GM21723 (cell line): ENCODE measurements at regions not wholly inside any gene's neighbourhood (a gene's known extent, or its start where the extent isn't known, plus 50 kb on each side); places are given as distances from the start of the nearest gene placed in this dataset.

ENCODE experiments used
- ATAC-seq: cut with Tn5 transposase; IDR thresholded peaks from one replicate; pipeline ENCODE4 v1.9.1; 2021; ENCODE audit warnings: mild to moderate bottlenecking, moderate library complexity; ENCODE audit not compliant: unreplicated experiment

- ATAC-seq, result no peak
Observed at GRCh38 chrX:148361641-148362040, 138.8 kb upstream of the AFF2 start.

GRCh38 chrX:148363471-148364235, 136.8 kb upstream of the AFF2 start:
- no peak for ATAC-seq

GRCh38 chrX:148365233-148365632, 135.2 kb upstream of the AFF2 start:
- no peak for ATAC-seq

GRCh38 chrX:148371291-148371690, 129.1 kb upstream of the AFF2 start:
- no peak for ATAC-seq

GRCh38 chrX:148372925-148373324, 127.5 kb upstream of the AFF2 start:
- no peak for ATAC-seq

GRCh38 chrX:148376342-148376741, 124.1 kb upstream of the AFF2 start:
- no peak for ATAC-seq

GRCh38 chrX:148380107-148380506, 120.3 kb upstream of the AFF2 start:
- peak; percentile 17 for ATAC-seq

- ATAC-seq, result peak; percentile 87
Observed at GRCh38 chrX:148380650-148381561, 119.5 kb upstream of the AFF2 start.

- peak; percentile 34 for ATAC-seq
Observed at GRCh38 chrX:148381603-148382002, 118.8 kb upstream of the AFF2 start.

- ATAC-seq, result no peak
Observed at GRCh38 chrX:148382983-148383382, 117.4 kb upstream of the AFF2 start.

GRCh38 chrX:148385471-148385870, 114.9 kb upstream of the AFF2 start:
- ATAC-seq, result no peak

GRCh38 chrX:148389629-148390028, 110.8 kb upstream of the AFF2 start:
- ATAC-seq, result no peak

GRCh38 chrX:148412006-148412405, 88.4 kb upstream of the AFF2 start:
- ATAC-seq, result no peak

- ATAC-seq, result no peak
Observed at GRCh38 chrX:148416142-148416541, 84.3 kb upstream of the AFF2 start.

- no peak for ATAC-seq
Observed at GRCh38 chrX:148416931-148417330, 83.5 kb upstream of the AFF2 start.

- ATAC-seq, result no peak
Observed at GRCh38 chrX:148417934-148418333, 82.5 kb upstream of the AFF2 start.

GRCh38 chrX:148422526-148422925, 77.9 kb upstream of the AFF2 start:
- no peak for ATAC-seq

GRCh38 chrX:148424570-148424969, 75.8 kb upstream of the AFF2 start:
- ATAC-seq, result no peak

- no peak for ATAC-seq
Observed at GRCh38 chrX:148426467-148426866, 74.0 kb upstream of the AFF2 start.

- no peak for ATAC-seq
Observed at GRCh38 chrX:148441387-148441786, 59.0 kb upstream of the AFF2 start.

- no peak for ATAC-seq
Observed at GRCh38 chrX:148443216-148443615, 57.2 kb upstream of the AFF2 start.

- ATAC-seq, result no peak
Observed at GRCh38 chrX:148448686-148449085, 51.7 kb upstream of the AFF2 start.
